DMS79 treated with DMSO at 0.1 percent for 48 hours (cell line): ENCODE measurements at regions not wholly inside any gene's neighbourhood (a gene's known extent, or its start where the extent isn't known, plus 50 kb on each side); places are given as distances from the start of the nearest gene placed in this dataset.
A peak's percentile ranks its signal among the peaks of the same experiment; 100 is the strongest.
"Not testable (repeated sequence)": the region's sequence is repeated elsewhere in the genome, so short reads cannot be mapped to it uniquely, and the experiment has no call there.

Source experiments
- DNase-seq: peaks from one replicate; lab custom pipeline; 2025; lab: John Stamatoyannopoulos, UW

DNA sequence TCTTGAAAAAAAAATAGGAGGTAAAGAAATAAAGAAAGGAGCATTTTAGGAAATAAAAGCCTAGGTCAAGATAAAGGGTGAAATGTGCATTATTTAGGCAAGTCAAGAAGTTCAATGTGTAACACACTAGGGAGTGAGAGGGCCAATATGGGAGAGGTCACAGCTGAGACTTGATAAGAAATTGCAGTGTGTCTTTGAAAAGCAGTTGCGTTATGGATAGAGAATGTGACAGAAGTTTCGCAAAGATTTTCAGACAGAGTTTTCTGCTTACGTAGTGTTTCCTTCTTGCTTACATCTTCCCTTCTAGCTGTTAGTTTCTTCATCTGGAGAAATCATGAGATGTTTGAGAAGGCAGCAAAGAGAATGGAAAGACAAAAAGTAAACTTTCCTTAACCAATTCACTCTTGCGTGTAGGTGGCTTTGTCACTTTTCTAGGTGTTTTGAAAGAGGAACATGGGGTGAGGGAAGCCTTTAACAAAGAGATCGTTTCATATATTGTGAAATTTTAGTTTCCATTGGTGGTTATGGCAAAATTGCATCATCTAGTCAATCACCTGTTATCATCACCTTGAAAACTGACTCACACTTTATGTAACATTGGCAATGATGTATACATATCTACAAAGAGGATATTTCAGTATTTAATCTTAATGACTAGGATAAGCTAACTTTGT, 975.5 kb downstream of the OLFM4 start:
- DNase-seq: no peak

DNA sequence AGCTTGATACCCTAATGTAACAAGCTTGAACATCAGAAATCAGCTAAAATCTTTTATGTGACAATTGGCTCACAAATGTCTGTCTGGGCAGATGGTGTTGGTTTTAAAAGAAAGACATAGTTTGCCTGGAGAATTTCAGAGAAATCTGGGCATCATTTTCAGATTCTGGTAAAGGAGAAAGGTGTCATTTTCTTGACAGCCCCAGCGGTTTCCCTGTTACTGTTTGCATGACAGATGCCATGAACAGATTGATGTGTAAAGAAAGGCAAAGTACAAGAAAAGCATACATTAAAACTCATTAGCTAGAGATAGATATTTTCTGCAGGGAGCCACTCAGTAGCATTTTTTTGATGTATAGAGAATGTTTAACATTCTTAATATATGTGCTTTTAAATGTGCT, 987.9 kb downstream of the OLFM4 start:
- no peak for DNase-seq

DNA sequence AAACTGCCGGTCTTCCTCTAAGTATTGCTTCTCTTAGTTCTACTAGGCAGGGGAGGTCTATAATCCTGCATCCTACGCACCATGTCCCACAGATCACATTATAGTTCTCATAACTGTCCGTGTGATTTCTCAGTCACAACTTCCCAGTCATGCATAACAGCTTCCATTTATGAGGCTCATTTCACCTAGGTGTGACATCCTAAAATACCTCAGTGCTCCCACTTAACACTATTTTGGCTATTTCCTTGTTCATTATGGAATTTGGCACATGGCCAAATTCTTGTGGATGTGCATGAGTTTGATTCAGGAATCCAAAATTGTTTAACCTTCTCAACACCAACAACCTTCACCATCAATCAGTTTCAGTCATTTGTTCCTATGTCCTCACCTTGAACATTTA, 989.9 kb downstream of the OLFM4 start:
- DNase-seq: no peak

DNA sequence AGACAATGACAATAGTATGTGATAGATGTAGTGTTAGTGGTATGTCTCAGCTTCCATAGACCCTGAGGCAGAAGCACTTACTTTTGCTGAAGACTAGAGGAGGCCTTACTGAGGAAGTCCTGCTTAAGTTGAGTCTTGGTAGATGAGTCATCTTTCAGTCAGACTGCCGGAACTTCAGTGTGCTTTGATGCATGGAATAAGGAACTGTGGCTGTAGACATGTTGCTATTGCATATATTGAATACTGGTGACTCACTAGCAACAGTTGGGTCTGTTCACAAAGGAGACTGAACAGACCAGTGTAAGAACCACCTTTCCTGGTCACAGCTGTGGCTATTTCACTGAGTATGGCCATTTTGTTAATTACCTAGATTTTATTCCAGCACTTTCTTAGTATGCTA, 1000.6 kb downstream of the OLFM4 start:
- DNase-seq: peak; percentile 1

DNA sequence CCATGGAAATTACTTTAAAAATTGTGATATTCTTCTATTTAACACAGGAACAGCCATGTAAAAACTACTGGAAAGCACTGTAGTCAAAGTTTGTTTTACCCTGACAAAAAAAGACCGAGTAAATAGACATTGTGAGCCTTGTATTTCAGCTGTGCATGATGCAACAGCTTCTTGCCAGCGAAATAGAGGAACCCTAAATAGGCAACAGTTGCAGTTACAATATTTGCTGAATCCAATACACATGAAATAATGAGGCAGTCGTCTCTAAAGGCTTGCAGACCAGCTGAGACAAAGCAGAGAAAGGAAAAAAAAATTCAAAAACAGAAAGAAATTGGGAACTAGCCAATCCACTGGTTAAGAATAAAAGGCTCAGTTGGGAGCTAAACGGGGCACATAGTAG, 1001.1 kb downstream of the OLFM4 start:
- DNase-seq: no peak

DNA sequence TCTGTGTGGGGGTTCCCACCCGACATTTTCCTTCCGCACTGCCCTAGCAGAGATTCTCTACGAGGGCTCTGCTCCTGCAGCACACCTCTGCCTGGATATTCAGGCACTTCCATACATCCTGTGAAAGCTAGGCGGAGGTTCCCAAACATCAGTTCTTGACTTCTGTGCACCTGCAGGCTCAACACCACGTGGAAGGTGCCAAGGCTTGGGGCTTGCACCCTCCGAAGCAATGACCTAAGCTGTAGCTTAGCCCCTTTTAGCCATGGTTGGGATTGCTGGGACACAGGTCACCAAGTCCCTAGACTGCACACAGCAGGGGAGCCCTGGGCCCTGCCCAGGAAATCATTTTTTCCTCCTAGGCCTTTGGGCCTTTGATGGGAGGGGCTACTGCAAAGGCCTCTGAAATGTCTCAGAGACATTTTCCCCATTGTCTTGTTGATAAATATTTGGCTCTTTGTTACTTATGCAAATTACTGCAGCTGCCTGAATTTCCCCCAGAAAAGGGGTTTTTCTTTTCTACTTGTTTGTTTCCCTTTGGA, 1004.8 kb downstream of the OLFM4 start:
- no peak for DNase-seq

DNA sequence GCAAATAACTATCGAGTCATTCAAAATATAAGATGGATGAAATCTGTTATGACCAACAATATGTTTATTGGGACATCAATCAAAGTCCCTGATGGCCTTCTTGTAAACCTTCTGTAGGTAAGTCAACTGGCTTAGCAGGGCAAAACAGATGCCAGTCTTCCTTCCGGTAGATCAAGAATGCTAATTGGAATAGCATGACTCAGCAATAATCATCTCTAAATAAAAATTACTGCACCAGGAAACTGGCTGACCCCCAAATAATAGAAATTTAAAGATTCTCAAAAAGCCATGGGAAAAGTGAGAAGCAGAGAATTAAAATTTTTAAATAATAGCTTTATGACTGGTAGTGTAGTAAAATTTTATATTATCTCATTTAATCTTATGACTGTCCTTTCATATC, 1005.4 kb downstream of the OLFM4 start:
- no peak for DNase-seq

DNA sequence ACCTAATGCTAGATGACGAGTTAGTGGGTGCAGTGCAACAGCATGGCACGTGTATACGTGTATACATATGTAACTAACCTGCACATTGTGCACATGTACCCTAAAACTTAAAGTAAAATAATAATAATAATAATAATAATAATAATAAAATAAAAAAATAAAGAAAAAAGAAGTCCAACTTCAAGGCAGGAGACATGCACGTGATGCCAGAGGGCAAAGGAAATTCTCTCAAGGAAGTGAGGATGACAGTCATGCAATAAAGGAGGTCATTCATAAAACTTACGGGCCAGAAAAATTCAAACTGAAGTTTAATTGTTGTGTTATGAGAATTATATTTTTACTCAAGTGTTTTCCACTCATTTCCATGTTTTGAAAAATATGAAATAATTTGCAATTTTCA, 1028.8 kb downstream of the OLFM4 start:
- DNase-seq: not testable (repeated sequence)

DNA sequence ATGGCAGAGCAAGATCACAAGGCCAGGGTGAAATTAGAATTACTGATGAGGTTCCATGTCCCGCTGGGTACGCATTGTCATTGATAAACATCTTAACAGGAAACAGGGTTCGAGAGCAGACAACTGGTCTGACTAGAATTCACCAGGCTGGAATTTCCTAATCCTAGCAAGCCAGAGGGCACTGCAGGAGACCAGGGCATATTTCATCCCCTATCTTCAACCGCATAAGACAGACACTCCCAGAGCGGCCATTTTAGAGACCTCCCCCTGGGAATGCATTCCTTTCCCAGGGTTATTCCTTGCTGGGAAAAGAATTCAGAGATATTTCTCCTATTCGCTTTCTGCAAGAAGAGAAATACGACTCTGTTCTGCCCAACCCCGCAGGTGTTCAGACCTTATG, 1041.3 kb downstream of the OLFM4 start:
- not testable (repeated sequence) for DNase-seq

DNA sequence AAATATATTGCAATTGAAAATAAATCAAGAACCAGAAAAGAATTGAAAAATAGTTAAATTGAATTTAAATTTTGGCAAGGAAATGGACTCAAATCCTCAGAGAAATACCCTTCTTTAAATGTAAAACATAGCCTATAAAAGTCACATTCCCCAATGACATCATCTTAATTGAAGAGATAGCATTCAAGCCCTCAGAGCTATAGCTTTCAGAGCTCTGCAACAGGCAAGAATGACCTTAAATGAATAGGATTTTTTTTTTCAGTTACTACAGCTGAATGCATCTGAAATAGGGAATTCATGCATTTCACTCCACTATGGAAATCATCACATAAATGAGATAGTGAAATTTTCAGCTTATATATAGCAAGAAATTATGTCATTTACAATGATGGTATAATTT, 1049.0 kb downstream of the OLFM4 start:
- DNase-seq: no peak

DNA sequence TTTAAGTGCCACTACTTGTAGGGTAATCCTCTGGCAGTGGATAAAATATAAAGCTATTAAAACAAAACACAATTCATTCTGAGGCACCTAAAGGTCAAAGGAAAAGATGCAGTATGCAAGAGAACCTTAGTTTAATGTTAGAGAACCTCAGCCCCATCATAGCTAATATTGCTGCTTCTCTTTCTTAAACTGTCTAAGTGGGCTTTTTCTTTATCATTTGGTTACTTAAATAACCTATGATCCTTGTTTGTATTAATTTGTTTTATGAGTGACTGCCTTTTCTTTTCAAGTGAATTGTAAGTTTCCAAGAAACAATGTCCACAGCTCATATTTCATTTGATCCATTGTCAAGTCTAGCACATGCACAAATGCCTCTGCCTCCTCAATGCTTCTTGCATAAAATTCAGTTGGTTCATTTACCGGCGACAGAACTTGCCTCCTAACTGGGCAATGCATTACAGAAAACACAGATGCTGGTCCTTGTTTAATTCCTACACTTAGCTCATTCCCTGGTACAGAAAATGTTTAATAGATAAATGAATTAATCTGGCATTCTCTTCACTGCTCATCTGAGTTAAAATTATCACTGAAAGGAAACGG, 1049.8 kb downstream of the OLFM4 start:
- no peak for DNase-seq

DNA sequence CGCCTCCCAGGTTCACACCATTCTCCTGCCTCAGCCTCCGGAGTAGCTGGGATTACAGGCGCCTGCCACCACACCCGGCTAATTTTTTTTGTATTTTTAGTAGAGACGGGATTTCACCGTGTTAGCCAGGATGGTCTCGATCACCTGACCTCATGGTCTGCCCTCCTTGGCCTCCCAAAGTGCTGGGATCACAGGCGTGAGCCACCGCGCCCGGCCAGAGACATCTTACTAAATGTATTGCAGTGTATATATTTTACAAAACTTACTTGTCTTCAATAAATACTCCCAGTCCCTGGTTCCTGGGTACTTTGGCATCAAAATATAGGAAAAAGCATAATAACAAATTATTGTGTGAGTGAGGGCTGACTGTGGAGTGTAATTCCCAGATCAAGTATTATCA, 1053.7 kb downstream of the OLFM4 start:
- DNase-seq: not testable (repeated sequence)

DNA sequence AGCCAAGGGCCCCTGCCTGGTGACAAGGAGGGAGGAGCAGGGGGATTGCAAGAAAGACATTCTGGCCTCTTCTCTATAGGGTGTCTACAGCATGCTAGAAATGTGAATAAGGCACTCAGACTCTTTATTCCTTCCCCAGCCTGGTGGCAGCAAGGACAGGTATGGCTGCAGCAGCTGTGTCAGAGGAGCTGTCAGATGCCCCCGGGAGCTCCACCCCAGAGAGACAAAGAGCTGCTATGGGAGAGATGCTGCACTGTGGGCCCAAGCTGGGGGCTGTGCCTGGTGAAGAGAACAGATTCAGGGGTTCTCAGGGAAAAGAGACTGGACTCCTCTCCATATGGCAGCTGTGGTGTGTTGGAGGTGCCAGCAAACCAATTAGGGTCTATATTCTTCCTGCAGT, 1063.3 kb downstream of the OLFM4 start:
- DNase-seq: no peak

DNA sequence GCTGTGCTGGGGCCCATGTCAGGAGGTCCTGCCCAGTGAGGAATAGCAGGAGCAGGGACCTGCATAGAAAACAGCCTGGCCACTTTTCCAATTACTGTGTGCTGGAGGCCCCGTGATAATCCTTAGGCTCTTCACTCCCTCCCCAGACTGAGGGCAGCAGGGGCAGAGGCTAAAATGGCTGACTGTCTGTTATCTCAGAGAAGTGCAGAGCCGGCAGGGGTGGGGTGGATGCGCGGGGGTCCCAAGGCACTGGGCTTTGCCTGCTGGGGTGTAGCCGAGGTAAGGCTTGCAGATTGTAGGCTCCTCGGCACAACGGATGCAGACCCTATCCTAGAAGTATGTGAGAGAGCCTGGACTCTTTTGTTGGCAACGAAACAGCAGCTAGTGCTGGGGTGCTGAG, 1064.1 kb downstream of the OLFM4 start:
- no peak for DNase-seq

DNA sequence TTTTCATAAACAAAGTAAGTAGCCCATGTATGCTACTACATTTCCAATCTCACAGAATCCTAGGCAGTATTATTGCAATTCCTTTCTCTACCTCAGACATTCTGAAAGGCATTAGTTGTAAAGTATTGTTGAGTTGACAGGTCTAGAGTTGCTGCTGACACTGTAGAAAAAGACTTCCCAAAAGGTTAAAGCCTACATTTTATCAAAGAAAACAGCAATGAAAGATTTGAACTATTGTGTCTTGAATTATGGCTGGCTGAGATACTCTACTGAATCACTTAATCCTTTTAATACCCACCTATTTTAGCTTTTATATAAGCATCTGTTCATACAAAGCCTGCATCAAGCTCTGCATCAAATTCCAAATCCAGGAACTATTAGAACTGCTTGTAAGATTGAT, 1082.0 kb downstream of the OLFM4 start:
- no peak for DNase-seq

DNA sequence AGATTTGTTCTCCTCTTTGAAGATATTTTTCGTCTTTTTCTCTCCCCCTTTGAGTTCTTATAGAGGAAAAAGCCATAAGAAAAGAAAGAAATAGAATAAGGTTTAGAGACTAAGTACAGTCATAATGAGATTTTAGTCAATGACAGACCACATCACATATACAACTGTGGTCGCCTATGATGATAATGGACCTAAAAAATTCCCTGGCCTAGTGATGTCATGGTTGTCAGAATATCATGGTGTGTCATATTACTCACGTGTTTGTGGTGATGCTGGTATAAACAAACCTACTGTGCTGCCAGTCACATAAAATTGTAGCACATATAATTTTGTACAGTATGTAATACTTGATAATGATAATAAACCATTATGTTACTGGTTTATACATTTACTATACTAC, 1096.1 kb downstream of the OLFM4 start:
- DNase-seq: no peak

DNA sequence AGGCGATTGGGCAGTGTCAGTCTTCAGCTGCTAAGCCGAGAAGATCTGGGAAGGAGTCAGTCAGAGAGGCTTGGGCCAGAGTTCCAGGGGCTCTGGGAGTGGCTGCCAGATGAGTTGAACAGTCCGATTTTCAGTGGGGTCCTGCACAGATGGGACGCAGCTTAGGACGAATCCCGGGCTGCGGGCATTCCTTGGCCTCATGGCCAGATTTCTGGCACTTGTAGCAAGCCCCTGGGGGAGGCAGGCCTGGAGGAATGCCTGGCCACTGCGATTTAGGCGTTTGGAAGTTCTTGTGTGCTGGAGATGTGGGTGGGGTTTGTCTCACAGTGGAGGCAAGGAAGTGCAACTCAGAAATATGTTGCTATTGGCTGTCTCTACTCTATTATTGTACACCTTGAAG, 1102.3 kb downstream of the OLFM4 start:
- DNase-seq: not testable (repeated sequence)

DNA sequence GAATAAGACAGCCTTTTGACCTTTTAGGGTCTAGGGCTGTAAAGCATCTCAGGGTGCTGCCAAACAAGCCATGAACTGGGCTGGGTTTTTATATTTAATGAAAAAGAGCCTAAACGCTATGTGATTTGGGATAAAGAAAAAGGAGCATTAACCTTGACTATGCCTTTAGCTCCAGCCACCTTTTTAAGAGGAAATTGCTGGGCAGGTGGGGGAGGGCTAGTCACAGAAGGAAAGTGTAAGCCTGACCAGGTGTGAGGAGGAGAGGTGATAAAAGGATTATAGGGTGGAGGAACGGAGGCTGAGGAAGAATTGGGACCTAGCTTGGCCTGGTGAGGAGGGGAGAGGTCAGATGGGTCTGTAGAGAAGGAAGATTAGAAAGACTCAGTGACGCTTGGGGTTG, 1102.8 kb downstream of the OLFM4 start:
- not testable (repeated sequence) for DNase-seq

DNA sequence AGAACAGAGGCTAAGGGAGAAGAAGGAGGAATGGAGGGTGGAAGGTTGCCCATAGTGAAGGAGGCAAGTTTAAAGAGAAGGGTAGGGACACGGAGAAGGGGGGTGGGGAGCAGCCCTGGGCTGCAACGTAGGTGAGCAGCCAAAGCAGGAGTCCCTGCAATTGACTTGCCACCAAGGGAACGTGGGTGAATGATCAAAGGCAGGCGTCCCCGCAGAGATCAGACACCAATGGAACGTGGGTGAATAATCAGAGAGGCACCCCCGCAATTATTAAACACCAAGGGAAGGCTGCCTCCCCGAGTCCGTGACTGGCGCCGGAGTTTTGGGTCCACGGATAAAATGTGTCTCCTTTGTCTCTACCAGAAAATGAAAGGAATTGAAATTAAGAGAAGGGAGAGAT, 1103.5 kb downstream of the OLFM4 start:
- not testable (repeated sequence) for DNase-seq

DNA sequence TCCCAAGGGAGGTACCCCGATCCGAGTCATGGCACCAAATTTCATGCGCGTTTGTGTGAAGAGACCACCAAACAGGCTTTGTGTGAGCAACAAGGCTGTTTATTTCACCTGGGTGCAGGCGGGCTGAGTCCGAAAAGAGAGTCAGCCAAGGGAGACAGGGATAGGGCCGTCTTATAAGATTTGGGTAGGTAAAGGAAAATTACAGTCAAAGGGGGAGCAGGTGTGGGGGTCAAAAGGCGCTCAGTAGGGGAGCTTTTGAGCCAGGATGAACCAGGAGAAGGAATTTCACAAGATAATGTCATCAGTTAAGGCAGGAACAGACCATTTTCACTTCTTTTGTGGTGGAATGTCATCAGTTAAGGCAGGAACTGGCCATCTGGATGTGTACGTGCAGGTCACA, 1104.1 kb downstream of the OLFM4 start:
- not testable (repeated sequence) for DNase-seq

DNA sequence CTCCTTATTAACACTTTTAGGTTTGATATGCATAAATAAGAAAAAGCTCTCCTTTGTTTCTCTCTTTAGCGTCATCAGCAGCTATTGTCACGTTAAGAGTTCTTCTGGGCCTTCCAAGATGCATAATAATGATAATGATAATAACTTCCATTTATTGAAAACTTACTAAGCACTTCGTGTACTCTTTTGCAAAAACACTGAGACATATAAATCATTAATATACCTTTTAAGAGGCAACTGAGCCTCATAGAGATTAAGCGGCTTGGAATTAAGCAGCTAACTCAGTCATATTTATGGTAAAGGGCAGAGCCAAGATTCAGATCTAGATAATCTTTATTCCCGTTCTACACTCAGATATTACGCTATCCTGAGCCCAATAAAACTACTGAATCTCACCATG, 1105.1 kb downstream of the OLFM4 start:
- no peak for DNase-seq

DNA sequence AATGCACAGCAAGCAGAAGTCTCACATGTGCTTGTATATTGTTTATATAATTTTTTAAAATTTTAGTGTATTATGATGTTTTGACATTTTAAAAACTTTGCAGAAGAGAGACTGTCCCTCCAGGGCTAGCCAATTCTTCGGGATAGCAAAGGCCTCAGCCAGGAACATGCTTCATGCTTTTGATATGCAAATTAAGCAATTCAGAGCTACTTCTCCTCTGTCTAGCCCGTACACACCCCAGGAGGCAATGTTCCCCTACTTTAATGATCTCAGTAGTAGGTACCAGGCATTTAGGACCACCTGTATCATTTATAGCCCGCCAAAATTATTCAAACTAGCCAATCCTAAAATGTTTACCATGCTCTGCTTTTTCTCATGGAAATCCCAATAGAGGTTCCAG, 1116.2 kb downstream of the OLFM4 start:
- DNase-seq: no peak

DNA sequence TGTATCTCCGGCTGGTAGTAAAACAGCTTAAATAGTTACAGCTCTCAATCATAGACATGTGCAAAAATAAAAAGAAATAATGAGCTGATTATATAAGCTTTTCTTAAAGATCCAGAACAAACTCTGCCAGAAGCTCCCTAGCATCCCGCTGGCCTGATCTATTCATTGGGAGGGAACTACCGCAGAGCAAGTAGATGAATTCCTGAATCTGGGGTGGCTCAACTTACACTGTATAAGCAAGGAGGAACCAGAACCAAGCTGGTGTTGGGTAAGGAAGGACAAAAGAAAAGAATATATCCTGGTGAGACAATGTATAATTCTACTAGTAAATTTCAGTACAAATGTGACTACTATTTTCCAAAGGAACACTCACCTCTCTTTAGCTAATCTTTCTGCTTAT, 1122.2 kb downstream of the OLFM4 start:
- no peak for DNase-seq

DNA sequence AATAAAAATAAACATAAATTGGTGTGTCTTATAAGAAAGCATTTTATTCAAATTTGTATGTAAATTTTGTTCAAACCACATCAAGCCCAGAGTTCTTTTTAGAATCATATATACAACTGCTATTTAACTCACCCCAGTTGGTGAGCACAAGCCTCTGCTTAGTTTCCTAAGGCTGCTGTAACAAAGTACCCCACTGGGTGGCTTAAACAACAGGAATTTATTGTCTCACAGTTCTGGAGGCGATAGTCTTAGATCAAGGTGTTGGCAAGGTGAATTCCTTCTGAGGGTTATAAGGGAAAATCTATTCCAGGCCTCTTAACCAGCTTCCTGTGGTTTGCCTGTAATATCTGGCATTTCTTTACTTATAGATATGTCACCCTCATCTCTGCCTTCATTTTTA, 1133.5 kb downstream of the OLFM4 start:
- DNase-seq: no peak
